Activated CD8-positive, alpha-beta memory T cell treated with anti-CD3 and anti-CD28 coated beads for 4 hours (primary cell): ENCODE measurements at regions not wholly inside any gene's neighbourhood (a gene's known extent, or its start where the extent isn't known, plus 50 kb on each side); places are given as distances from the start of the nearest gene placed in this dataset.
"Not testable (repeated sequence)": the region's sequence is repeated elsewhere in the genome, so short reads cannot be mapped to it uniquely, and the experiment has no call there.

Experiments used
- DNase-seq, 2 donors: peaks; one replicate each; pipeline ENCODE4 v3.0.0-alpha.2; 2020; ENCODE audit warnings: low read depth in 2 of 2

DNA sequence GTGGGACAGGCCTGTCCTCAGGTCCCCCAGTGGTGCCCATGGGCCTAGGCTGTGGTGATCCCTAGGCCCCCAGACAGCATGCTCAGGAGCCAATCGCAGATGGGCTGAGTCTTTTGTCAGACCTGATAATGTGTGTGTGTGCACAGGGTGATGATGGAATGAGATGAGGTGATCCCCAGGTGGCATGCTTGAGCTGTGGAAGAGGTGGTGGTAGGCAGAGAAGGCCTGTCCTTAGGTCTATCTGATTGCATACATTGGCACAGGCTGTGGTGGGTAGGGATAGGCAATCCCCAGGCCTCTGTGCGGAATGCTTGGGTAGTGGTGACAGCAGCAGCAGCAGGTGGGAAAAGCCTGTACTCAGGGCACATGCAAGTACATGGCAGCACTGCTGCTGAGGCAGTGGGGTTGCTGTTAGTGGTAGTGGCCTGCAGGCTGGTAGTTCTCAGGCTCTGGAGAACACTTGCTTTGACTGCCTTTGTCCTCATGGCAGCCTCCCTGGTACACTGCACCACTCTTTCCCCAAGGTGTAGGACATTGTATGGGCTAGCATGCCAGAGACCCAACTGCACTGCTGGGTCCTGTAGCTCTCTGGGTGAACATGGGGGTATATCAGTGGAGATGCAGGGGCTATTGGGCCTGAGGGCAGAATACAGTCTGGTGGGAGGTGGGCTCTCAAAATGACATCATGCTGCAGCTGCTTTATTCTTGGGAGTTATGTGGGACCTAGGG, 260.9 kb upstream of the PLPP4 start:
- DNase-seq = no peak

DNA sequence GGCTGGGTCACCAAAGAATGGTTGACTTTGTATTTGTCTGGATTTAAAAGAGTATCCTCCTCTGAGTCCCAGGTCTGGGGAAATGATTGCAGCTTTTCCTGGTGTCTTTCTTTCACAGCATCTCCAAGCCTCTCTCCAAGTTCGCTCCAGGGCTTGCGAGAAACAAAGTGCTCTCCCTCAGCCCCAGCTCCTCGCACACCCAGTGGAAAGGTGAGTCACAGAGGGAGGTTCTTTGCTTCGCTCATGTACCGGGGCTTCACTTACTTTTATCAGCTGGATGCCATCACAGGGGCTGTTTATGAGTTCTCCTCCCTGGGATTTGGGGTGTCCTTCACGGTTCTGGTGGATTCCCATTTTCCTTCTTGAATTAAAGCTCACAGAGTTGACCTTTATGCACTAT, 252.2 kb upstream of the PLPP4 start:
- no peak for DNase-seq

DNA sequence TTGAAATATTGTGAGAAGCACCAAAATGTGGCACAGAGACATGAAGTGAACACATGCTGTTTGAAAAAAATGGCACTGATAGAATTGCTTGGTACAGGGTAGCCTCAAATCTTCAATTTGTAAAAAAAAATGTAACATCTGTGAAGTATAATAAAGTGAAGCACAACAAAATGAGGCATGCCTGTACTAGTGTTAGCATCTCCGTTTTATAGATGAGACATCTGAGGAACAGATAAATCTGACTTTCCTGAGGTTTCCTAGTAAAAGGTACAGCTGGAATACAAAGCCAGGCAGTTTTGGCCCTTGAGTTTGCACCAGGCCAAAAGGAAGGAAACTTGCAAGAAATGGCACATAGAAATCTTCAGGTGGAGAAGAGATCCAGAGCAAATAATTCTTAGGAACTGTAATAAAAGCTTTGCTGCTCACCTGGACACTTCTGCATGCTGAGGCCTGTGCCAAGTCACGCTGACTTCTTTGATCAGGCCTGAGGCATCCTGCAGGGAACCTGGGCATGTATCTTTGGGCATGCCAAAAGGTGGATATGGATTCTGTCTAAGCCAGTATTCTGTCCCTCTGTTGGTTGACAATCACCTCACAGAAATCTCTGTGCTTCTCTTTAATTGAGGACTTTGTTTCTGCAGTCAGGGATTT, 251.5 kb upstream of the PLPP4 start:
- DNase-seq = no peak

GRCh38 chr10:120208488-120208887, 248.5 kb upstream of the PLPP4 start:
- DNase-seq = no peak

DNA sequence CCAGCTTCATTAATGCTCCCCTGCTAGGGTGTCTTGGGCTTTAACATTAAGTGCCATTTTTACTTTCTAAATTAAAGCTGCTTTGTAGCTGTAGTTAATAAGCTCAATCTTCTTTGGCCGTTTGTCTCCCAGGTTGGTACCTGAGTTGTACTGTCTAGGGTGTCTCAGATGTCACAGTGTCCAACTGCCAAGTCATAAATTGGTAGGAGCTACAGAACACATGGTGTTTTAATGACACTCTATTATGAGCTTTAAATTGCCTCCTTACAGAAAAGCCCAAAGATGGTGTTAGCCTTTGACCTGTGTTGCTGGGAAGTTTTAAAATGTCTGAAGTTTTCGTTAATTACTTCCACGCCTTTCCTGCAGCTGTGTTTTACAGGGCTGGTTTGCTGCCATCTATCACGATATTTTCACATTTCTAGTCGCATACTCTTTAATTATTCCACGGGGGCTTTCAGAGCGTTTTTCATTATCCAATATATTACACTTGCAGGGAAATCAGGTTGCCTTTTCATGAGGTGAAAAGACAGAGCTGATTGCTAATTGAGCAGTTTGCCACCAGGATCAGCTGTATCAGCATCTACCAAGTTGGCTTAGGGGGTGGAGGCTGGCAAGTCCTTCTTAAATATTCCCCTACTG, 247.8 kb upstream of the PLPP4 start:
- DNase-seq = no peak

- no peak for DNase-seq
Measured at GRCh38 chr10:120212275-120212674, 244.8 kb upstream of the PLPP4 start.

DNA sequence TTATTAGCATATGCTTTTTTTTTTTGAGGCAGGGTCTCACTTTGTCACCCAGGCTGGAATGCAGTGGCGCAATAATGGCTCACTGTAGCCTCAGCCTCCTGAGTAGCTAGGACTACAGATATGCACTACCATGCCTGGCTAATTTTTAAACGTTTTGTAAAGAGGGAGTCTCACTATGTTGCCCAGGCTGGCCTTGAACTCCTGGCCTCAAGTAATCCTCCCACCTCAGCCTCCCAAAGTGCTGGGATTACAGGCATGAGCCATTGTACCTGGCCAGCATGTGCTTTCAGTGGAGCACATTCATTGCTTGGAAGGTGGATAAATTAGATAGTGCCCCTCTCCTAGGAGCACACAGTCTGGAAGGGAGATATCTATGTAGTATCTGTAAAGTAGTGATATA, 243.7 kb upstream of the PLPP4 start:
- not testable (repeated sequence) for DNase-seq

DNA sequence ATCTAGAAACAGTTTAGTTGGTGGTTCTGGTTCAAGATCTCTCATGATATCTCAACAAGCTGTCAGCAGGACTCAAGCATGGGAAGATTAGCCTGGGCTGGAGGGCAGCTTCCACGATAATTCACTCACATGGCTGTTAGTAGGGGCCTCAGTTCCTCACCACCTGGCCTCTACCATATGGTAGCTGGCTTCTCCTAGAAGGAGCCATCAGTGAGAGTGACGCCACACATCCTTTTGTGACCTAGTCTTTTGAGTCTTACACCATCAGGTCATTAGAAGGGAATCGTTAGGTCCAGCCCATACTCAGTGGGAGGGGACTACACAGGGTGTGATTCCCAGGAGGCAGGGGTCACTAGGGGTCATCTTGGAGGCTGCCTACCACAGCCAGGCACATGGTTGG, 239.3 kb upstream of the PLPP4 start:
- DNase-seq = no peak

- no peak for DNase-seq
Measured at GRCh38 chr10:120221873-120222485, 235.0 kb upstream of the PLPP4 start.

- DNase-seq = no peak
Measured at GRCh38 chr10:120229641-120230040, 227.4 kb upstream of the PLPP4 start.

DNA sequence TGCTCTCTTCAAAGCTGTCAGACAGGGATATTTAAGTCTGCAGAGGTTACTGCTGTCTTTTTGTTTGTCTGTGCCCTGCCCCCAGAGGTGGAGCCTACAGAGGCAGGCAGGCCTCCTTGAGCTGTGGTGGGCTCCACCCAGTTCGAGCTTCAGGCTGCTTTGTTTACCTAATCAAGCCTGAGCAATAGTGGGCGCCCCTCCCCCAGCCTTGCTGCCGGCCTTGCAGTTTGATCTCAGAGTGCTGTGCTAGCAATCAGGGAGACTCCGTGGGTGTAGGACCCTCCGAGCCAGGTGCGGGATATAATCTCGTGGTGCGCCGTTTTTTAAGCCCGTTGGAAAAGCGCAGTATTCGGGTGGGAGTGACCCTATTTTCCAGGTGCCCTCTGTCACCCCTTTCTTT, 217.3 kb upstream of the PLPP4 start:
- not testable (repeated sequence) for DNase-seq

- no peak for DNase-seq
Measured at GRCh38 chr10:120251821-120252442, 205.1 kb upstream of the PLPP4 start.

DNA sequence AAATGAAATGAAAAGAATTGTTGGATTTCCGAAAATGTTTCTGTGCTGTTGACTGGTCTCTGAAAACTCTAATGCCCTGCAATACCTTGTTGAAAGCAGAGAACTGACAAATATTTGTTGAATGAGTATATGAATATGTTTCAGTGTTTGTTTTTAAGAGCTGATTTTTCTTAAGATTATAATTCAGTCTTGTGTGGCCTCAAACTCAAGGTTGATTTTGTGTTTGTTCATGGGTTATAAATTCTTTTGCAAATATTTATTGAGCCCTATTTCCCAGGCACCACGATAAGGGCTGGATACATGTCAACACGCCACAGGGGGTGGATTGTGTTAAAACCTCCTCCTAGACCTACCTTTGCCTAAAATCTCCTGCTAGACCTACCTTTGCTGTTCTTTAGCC, 203.9 kb upstream of the PLPP4 start:
- no peak for DNase-seq

GRCh38 chr10:120260456-120260855, 196.6 kb upstream of the PLPP4 start:
- DNase-seq = no peak

DNA sequence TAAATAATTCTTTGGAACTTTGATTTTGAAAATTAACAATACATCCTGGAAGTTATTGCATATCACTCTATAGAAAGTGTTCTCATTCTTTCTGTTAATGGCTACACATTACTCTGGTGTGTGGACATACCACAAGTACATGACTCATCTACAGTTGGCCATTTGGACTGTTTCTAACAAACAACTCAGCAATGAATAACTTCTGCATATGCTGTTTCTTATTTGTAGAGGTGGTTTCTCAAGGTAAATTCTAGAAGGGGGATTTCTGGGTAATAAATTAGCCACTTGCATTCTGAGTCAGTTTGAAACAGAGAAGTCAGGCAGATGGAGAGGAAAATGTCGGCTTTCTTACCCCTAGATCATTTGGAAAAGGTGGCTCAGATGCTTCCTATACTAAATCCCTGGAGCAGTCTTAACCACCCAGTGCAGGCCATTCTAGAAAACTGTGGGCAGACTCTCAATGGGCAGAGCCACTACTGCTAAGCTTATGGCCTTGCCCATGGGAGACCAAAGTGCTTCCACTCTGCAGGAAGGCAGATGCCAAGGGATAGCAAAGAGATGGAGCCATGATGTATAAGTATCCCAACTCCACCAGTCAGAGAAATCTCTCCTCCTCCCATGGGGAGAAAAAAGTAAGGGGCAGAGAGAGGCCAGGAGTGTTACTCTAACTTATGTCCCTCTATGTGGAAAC, 194.0 kb upstream of the PLPP4 start:
- DNase-seq = no peak

DNA sequence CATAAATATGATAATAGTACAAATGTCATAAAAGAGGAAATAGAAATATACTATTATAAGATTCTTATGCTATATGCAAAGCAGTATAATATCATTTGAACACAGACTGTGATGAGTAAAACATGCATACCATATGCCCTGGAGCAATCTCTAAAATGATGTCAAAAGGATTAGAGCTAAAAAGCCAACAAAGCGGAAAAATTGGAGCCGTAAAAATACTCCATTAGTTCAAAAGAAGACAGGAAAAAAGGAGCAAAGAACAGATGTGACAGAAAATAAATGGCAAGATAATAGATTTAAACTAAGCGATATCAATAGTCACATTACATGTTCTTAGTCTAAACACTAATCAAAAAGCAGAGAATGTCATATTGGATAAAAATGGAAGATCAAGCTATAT, 191.0 kb upstream of the PLPP4 start:
- no peak for DNase-seq

DNA sequence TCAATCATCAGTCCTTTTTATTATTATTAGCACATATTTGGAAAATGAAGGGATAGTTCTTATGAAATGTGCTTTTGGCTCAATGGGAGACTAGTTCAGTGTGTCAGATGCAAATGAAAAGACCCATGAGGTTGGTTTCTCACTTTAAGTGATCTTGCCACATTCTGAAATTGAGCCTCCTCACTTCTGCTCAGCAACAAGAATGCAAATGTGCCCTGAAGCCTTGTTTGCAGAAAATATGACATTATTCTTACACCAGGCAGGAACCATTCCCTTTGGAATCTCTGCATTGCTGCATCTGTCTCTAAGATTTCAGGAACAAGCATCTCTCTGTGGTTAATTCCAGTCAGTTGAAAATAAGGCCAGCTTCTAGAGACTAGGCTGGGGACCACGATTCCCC, 186.1 kb upstream of the PLPP4 start:
- DNase-seq = no peak

DNA sequence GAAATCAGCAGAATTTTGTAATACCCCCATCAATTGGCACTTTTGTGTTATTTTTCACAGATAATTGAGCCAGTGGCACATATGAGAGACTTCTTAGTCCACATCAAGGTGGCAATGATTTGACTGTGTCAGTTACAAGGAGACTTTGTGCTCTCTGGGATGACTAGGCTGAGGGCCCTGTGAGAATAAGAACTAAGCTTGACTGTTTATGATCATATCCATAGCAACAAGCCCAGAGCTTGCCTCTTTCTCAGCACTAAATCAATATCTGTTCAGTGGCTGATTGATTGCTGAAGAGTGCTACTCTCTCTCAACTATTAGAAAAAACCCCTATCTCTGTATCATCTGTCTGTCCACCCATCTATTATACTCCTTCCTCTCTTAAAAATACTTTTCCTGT, 185.3 kb upstream of the PLPP4 start:
- DNase-seq = no peak

DNA sequence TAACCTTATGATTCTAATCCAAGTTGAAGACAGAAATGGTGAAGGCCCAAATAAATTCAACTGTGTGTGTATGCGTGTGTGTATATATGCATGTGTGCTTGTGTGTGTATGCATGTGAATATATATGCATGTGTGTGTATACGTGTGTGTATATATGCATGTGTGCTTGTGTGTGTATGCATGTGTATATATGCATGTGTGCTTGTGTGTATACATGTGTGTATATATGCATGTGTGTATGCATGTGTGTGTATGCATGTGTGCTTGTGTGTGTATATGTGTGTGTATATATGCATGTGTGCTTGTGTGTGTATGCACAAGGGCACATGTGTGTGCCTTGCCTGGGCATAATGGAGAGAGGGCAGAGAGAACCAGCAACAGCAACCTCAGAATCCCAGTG, 184.7 kb upstream of the PLPP4 start:
- no peak for DNase-seq

- DNase-seq = no peak
Measured at GRCh38 chr10:120278069-120278468, 179.0 kb upstream of the PLPP4 start.

DNA sequence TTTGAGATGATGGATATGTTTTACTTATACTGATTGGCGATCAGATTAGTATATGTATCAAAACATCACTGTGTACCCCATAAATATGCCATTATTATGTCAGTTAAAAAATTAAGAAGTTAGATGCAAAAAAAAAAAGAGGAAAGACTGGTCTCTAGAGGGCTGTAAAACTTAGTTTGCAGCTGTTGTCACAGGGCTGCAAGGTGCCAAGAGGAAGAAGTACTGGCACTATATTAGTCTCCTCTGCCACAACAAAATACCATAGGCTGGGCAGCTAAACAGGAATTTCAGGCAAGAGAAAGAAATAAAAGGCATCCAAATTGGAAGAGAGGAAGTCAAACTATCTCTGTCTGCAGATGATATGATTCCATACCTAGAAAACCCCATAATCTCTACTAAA, 177.8 kb upstream of the PLPP4 start:
- DNase-seq = no peak

- no peak for DNase-seq
Measured at GRCh38 chr10:120282421-120282820, 174.6 kb upstream of the PLPP4 start.
